IMR-90 (cell line): ENCODE measurements at regions not wholly inside any gene's neighbourhood (a gene's known extent, or its start where the extent isn't known, plus 50 kb on each side); places are given as distances from the start of the nearest gene placed in this dataset.

Source experiments
- ATAC-seq: fragments of 200-7000 bp; cut with Tn5 transposase; 2 replicates; pipeline ENCODE4 v1.9.1; 2020; ENCODE audit warnings: low read depth, mild to moderate bottlenecking, moderate library complexity
- BruUV-seq: library from RNA; stranded (reverse); fragments of 400-500 nt; replicated peaks from 2 replicates; lab custom pipeline; 2021; lab: Mats Ljungman, UMichigan
- CTCF ChIA-PET: fragments of 300-600 bp; formaldehyde crosslinking; extraction: SDS; loops from one replicate; lab custom pipeline; 2021; ENCODE audit warnings: antibody characterized with exemption; lab: Yijun Ruan, JAX
- POLR2A ChIA-PET: fragments of 300-600 bp; sonication (Branson Sonifier 250); formaldehyde crosslinking; loops from one replicate; lab custom pipeline; 2022; ENCODE audit warnings: antibody characterized with exemption; ENCODE audit not compliant: unreplicated experiment; lab: Charles Lee
- DNase-seq: peaks from one replicate; pipeline ENCODE4 v3.0.0; 2013
- H2AFZ ChIP-seq: replicated peaks from 2 replicates; pipeline ENCODE3; 2013; ENCODE audit warnings: low read length, mild to moderate bottlenecking; ENCODE audit not compliant: poor library complexity
- H2AK5ac ChIP-seq: 2 replicates; pipeline ENCODE4 v1.6.1; 2013; ENCODE audit warnings: low read depth, low read length, inconsistent platforms
- H2AK9ac ChIP-seq: replicated peaks from 2 replicates; pipeline ENCODE3; 2013; ENCODE audit warnings: mild to moderate bottlenecking, low read depth, low read length, moderate library complexity; ENCODE audit not compliant: poor library complexity
- H2BK120ac ChIP-seq: 2 replicates; pipeline ENCODE4 v1.6.1; 2013; ENCODE audit warnings: low read depth, low read length, inconsistent platforms
- H2BK15ac ChIP-seq: 3 replicates; pipeline ENCODE4 v1.6.1; 2013; ENCODE audit warnings: low read depth, low read length, inconsistent platforms
- H2BK20ac ChIP-seq: 2 replicates; pipeline ENCODE4 v1.6.1; 2013; ENCODE audit warnings: low read depth, mild to moderate bottlenecking, inconsistent platforms, low read length, moderate library complexity
- H2BK5ac ChIP-seq: 2 replicates; pipeline ENCODE4 v1.6.1; 2013; ENCODE audit warnings: mild to moderate bottlenecking, low read depth, low read length, inconsistent platforms; ENCODE audit not compliant: poor library complexity, severe bottlenecking
- H3K14ac ChIP-seq: replicated peaks from 2 replicates; pipeline ENCODE4 v1.6.1; 2013; ENCODE audit warnings: low read depth, low read length, inconsistent platforms
- H3K18ac ChIP-seq: 2 replicates; pipeline ENCODE4 v1.6.1; 2013; ENCODE audit warnings: low read depth, low read length, control low read depth
- H3K23ac ChIP-seq: 2 replicates; pipeline ENCODE4 v1.6.1; 2013; ENCODE audit warnings: low read depth, low read length, inconsistent platforms
- H3K27ac ChIP-seq: 2 replicates; pipeline ENCODE4 v1.5.1; 2013; ENCODE audit warnings: mild to moderate bottlenecking, control low read depth, low read length; ENCODE audit not compliant: insufficient read depth
- H3K27me3 ChIP-seq: 2 replicates; pipeline ENCODE4 v1.6.1; 2013; ENCODE audit warnings: low read length; ENCODE audit not compliant: control insufficient read depth, insufficient read depth
- H3K36me3 ChIP-seq: 2 replicates; pipeline ENCODE4 v1.6.1; 2013; ENCODE audit warnings: low read length, mixed read lengths; ENCODE audit not compliant: control insufficient read depth, insufficient read depth
- H3K4ac ChIP-seq: 2 replicates; pipeline ENCODE4 v1.6.1; 2013; ENCODE audit warnings: low read depth, low read length, inconsistent platforms
- H3K4me1 ChIP-seq: 2 replicates; pipeline ENCODE4 v1.6.1; 2013; ENCODE audit warnings: low read length, mixed read lengths; ENCODE audit not compliant: control insufficient read depth, insufficient read depth
- H3K4me2 ChIP-seq: 2 replicates; pipeline ENCODE4 v1.6.1; 2013; ENCODE audit warnings: low read depth, mild to moderate bottlenecking, control low read depth, low read length, moderate library complexity
- H3K4me3 ChIP-seq: 2 replicates; pipeline ENCODE4 v1.5.1; 2013; ENCODE audit warnings: low read depth, mild to moderate bottlenecking, control low read depth, low read length, moderate library complexity; ENCODE audit not compliant: insufficient read depth
- H3K56ac ChIP-seq: 2 replicates; pipeline ENCODE4 v1.6.1; 2013; ENCODE audit warnings: low read length, inconsistent platforms; ENCODE audit not compliant: insufficient read depth; ENCODE audit errors: extremely low read depth
- H3K79me1 ChIP-seq, 2 experiments: 2 replicates each; pipeline ENCODE4 v1.6.1; 2013; ENCODE audit warnings: low read length in 2 of 2, inconsistent platforms in 1 of 2, low read depth in 1 of 2
- H3K9ac ChIP-seq: 2 replicates; pipeline ENCODE4 v1.6.1; 2013; ENCODE audit warnings: low read depth, low read length, control low read depth
- H3K9me1 ChIP-seq: 2 replicates; pipeline ENCODE4 v1.6.1; 2013; ENCODE audit warnings: low read length, inconsistent platforms; ENCODE audit not compliant: insufficient read depth
- H3K9me3 ChIP-seq: 2 replicates; pipeline ENCODE4 v1.6.1; 2013; ENCODE audit warnings: low read length; ENCODE audit not compliant: control insufficient read depth, insufficient read depth
- H4K20me1 ChIP-seq: 2 replicates; pipeline ENCODE4 v1.6.1; 2013; ENCODE audit warnings: low read length, inconsistent platforms; ENCODE audit not compliant: insufficient read depth
- H4K5ac ChIP-seq: 2 replicates; pipeline ENCODE4 v1.6.1; 2013; ENCODE audit warnings: mild to moderate bottlenecking, low read depth, low read length, control low read depth
- H4K8ac ChIP-seq, 2 experiments: 2 replicates each; pipeline ENCODE4 v1.6.1; 2013; ENCODE audit warnings: low read depth in 2 of 2, low read length in 2 of 2, control low read depth in 1 of 2, inconsistent platforms in 1 of 2
- H4K91ac ChIP-seq: 2 replicates; pipeline ENCODE4 v1.6.1; 2013; ENCODE audit warnings: low read depth, low read length, inconsistent platforms; ENCODE audit not compliant: insufficient read depth
- BHLHE40 ChIP-seq: fragments of 150-350 bp; IDR thresholded peaks from 2 replicates; pipeline ENCODE4 v1.6.1; 2016; ENCODE audit warnings: mild to moderate bottlenecking, low read depth, low read length
- CTCF ChIP-seq: conservative IDR thresholded peaks from 2 replicates; pipeline ENCODE4 v1.5.1; 2012; ENCODE audit warnings: mild to moderate bottlenecking, low read depth, low read length, improper control_type of control experiment
- ELK1 ChIP-seq: fragments of 150-350 bp; IDR thresholded peaks from 2 replicates; pipeline ENCODE4 v1.6.1; 2016; ENCODE audit warnings: low read depth, mild to moderate bottlenecking, low read length, moderate library complexity, borderline replicate concordance
- FOS ChIP-seq: fragments of 150-350 bp; IDR thresholded peaks from 2 replicates; pipeline ENCODE4 v1.6.1; 2016; ENCODE audit warnings: low read depth, low read length
- MAZ ChIP-seq: IDR thresholded peaks from 2 replicates; pipeline ENCODE4 v1.6.1; 2012; ENCODE audit warnings: low read depth, mild to moderate bottlenecking, low read length, improper control_type of control experiment, moderate library complexity, borderline replicate concordance
- NFE2L2 ChIP-seq: fragments of 150-350 bp; IDR thresholded peaks from 2 replicates; pipeline ENCODE4 v1.6.1; 2016; ENCODE audit warnings: low read depth, mild to moderate bottlenecking, low read length
- POLR2A ChIP-seq: IDR thresholded peaks from 2 replicates; pipeline ENCODE4 v1.6.1; 2012; ENCODE audit warnings: mild to moderate bottlenecking, low read depth, low read length
- RAD21 ChIP-seq: IDR thresholded peaks from 2 replicates; pipeline ENCODE4 v1.6.1; 2012; ENCODE audit warnings: low read length, improper control_type of control experiment
- RCOR1 ChIP-seq: IDR thresholded peaks from 2 replicates; pipeline ENCODE4 v1.6.1; 2012; ENCODE audit warnings: mild to moderate bottlenecking, low read length, improper control_type of control experiment; ENCODE audit not compliant: insufficient replicate concordance
- SMC3 ChIP-seq: fragments of 150-350 bp; IDR thresholded peaks from 2 replicates; pipeline ENCODE4 v1.6.1; 2016; ENCODE audit warnings: low read depth, mild to moderate bottlenecking, antibody characterized with exemption, low read length, moderate library complexity
- WGBS, 2 experiments: methylation state at CpG; one replicate each; pipeline versions ENCODE4 v1.1.5 to v1.1.7; 2013; ENCODE audit warnings: missing lambda C conversion rate in 2 of 2; ENCODE audit not compliant: insufficient read length in 1 of 2; ENCODE audit errors: extremely low coverage in 2 of 2; 5-methylcytosine and 5-hydroxymethylcytosine counted together
- dilution Hi-C: fragments of 300-500 bp; cut with HindIII; formaldehyde crosslinking; loops from one replicate; pipeline ENCODE4 v1.14.3; 2018; ENCODE audit warnings: low sequenced_read_pairs; ENCODE audit not compliant: unreplicated experiment
- in situ Hi-C: fragments of 300-500 bp; cut with MboI; formaldehyde crosslinking; loops from 3 replicates; pipeline ENCODE4 v1.14.3; 2019; ENCODE audit warnings: low sequenced_read_pairs, inconsistent platforms, mixed read lengths
- intact Hi-C: fragments of 100-400 bp; cut with micrococcal nuclease; formaldehyde crosslinking; loops from 2 replicates; pipeline ENCODE4 v1.10.0; 2022

- TF ChIP-seq RCOR1 = no peak
Observed at GRCh38 chr20:50379991-50380696, 130.0 kb upstream of the PTPN1 start (continued).

GRCh38 chr20:50380697-50381040 is 129.5 kb upstream of the PTPN1 start:
- no peaks in the 10 kb centered on the region for H3K36me3 ChIP-seq
- no peak overlapping the region for H3K56ac ChIP-seq
- 40% methylated on average over 1 of the region's 5 CpGs; no CpG with 5 or more reads in 1 of the 2 experiments for WGBS, 2 experiments
- peak overlapping the region; percentile 35; the same call in 1 of the 2 replicates for H4K91ac ChIP-seq
- H4K8ac ChIP-seq = no peak overlapping the region
- H2BK20ac ChIP-seq = peak overlapping the region; percentile 57
- H2AK9ac ChIP-seq = no peak overlapping the region
- no peaks in the 10 kb centered on the region for H3K9me3 ChIP-seq
- no peak overlapping the region for H3K9ac ChIP-seq
- 0 out of 2 replicates have a peak overlapping the region, but pooled peaks have one; percentile 83 for H2AK5ac ChIP-seq
- H2BK15ac ChIP-seq = 0 out of 3 replicates have a peak overlapping the region, but pooled peaks have one; percentile 6
- dilution Hi-C loops (no loop called here), in situ Hi-C loops (loop anchor here (5.0 kb wide), 1 partner anchor 188 kb away; the partner anchor contains the start of gene CEBPB), intact Hi-C loops (loop anchor here (1.0 to 5.0 kb wide), 3 partner anchors 73 to 190 kb away; partner anchors contain the start of gene CEBPB)
- H3K9me1 ChIP-seq = no peaks in the 10 kb centered on the region
- no peaks in the 10 kb centered on the region for H4K20me1 ChIP-seq
- peaks cover 19% of the 10 kb centered on the region for H3K4me1 ChIP-seq
- H3K4me3 ChIP-seq = no peak overlapping the region
- ChIA-PET CTCF (no interaction called here), POLR2A (no interaction called here)
- peak overlapping the region; percentile 75; the same call in 1 of the 2 replicates for H2BK120ac ChIP-seq
- peak overlapping the region; percentile 88; the same call in 1 of the 2 replicates for H3K14ac ChIP-seq
- no peak overlapping the region for H3K23ac ChIP-seq
- no peak overlapping the region; the same call in 1 of the 2 replicates for H4K5ac ChIP-seq
- DNase-seq (peak; percentile 65), ATAC-seq (peak; percentile 60)
- H2BK5ac ChIP-seq = no peak overlapping the region
- no peak overlapping the region for H3K27ac ChIP-seq
- H3K4me2 ChIP-seq = no peak overlapping the region
- peaks cover 0 to 8% of the 10 kb centered on the region in 2 experiments; a peak in 1 of 4 replicates for H3K79me1 ChIP-seq
- peak overlapping the region; percentile 1; the same call in 1 of the 2 replicates for H3K18ac ChIP-seq
- no TSS peak for BruUV-seq
- H3K27me3 ChIP-seq = no peaks in the 10 kb centered on the region
- H2AFZ ChIP-seq = peak overlapping the region; percentile 24
- no peak for TF ChIP-seq BHLHE40
- no peak for TF ChIP-seq ELK1
- no peak for TF ChIP-seq NFE2L2
- TF ChIP-seq RAD21 = peak; percentile 73
- TF ChIP-seq RCOR1 = no peak
- peak; percentile 85 for TF ChIP-seq SMC3
- no peak for TF ChIP-seq FOS
- TF ChIP-seq MAZ = no peak; the same call in 1 of the 2 replicates
- no peak for TF ChIP-seq POLR2A
- TF ChIP-seq CTCF = peak; percentile 72
- H3K4ac ChIP-seq = peak overlapping the region; percentile 90; the same call in 1 of the 2 replicates
